ENCODE measurements at regions not wholly inside any gene's neighbourhood (a gene's known extent, or its start where the extent isn't known, plus 50 kb on each side); places are given as distances from the start of the nearest gene placed in this dataset.

- TF ChIP-seq CTCF (IDR thresholded peaks at IDR 0.05) (no peak), ELF1 (IDR thresholded peaks at IDR 0.05) (no peak), TAF1 (IDR thresholded peaks at IDR 0.05; ENCODE audit: borderline replicate concordance, low read depth, low read length) (no peak), EZH2phosphoT487 (IDR thresholded peaks at IDR 0.05; ENCODE audit: borderline replicate concordance, low read depth) (no peak), RAD21 (IDR thresholded peaks at IDR 0.05; ENCODE audit: low read length) (no peak)
Measured at GRCh38 chr10:29879862-29880261, 179.5 kb downstream of the JCAD start.

Data from SK-N-SH (cell line).